ENCODE measurements at regions not wholly inside any gene's neighbourhood (a gene's known extent, or its start where the extent isn't known, plus 50 kb on each side); places are given as distances from the start of the nearest gene placed in this dataset.

GRCh38 chr2:60603533-60604190, 50.2 kb upstream of the BCL11A start:
- H3K4me3 ChIP-seq (ENCODE audit: control insufficient read depth, low read depth, low read length) = no peak overlapping the region
- DNase-seq (ENCODE audit: low read depth) = no peak
- no peak for TF ChIP-seq CTCF (IDR thresholded peaks at IDR 0.05; ENCODE audit: control insufficient read depth, insufficient read depth, low read depth, low read length, missing control alignments)

GRCh38 chr2:60604486-60605064, 51.1 kb upstream of the BCL11A start:
- no peak for DNase-seq (ENCODE audit: low read depth)
- no peak overlapping the region for H3K4me3 ChIP-seq (ENCODE audit: control insufficient read depth, low read depth, low read length)
- TF ChIP-seq CTCF (IDR thresholded peaks at IDR 0.05; ENCODE audit: control insufficient read depth, insufficient read depth, low read depth, low read length, missing control alignments) = no peak

- H3K4me3 ChIP-seq (ENCODE audit: control insufficient read depth, low read depth, low read length) = no peak overlapping the region
- TF ChIP-seq CTCF (IDR thresholded peaks at IDR 0.05; ENCODE audit: control insufficient read depth, insufficient read depth, low read depth, low read length, missing control alignments) = no peak
- DNase-seq (ENCODE audit: low read depth) = no peak
Observed at GRCh38 chr2:60605866-60606265, 52.4 kb upstream of the BCL11A start.

- no peak overlapping the region for H3K4me3 ChIP-seq (ENCODE audit: control insufficient read depth, low read depth, low read length)
- TF ChIP-seq CTCF (IDR thresholded peaks at IDR 0.05; ENCODE audit: control insufficient read depth, insufficient read depth, low read depth, low read length, missing control alignments) = no peak
- no peak for DNase-seq (ENCODE audit: low read depth)
Observed at GRCh38 chr2:60608679-60609078, 55.2 kb upstream of the BCL11A start.

GRCh38 chr2:60612033-60612432, 58.6 kb upstream of the BCL11A start:
- H3K4me3 ChIP-seq (ENCODE audit: control insufficient read depth, low read depth, low read length) = no peak overlapping the region
- no peak for TF ChIP-seq CTCF (IDR thresholded peaks at IDR 0.05; ENCODE audit: control insufficient read depth, insufficient read depth, low read depth, low read length, missing control alignments)
- DNase-seq (ENCODE audit: low read depth) = no peak

GRCh38 chr2:60614319-60614718, 60.9 kb upstream of the BCL11A start:
- DNase-seq (ENCODE audit: low read depth) = no peak
- H3K4me3 ChIP-seq (ENCODE audit: control insufficient read depth, low read depth, low read length) = no peak overlapping the region
- no peak for TF ChIP-seq CTCF (IDR thresholded peaks at IDR 0.05; ENCODE audit: control insufficient read depth, insufficient read depth, low read depth, low read length, missing control alignments)

Measured in AG09309 (cell line).